ENCODE measurements at regions not wholly inside any gene's neighbourhood (a gene's known extent, or its start where the extent isn't known, plus 50 kb on each side); places are given as distances from the start of the nearest gene placed in this dataset.
"Not testable (repeated sequence)": the region's sequence is repeated elsewhere in the genome, so short reads cannot be mapped to it uniquely, and the experiment has no call there.

- no peak for ATAC-seq
Measured at GRCh38 chr7:156056534-156056933, 244.3 kb upstream of the SHH start.

- ATAC-seq: no peak
Measured at GRCh38 chr7:156055206-156055822, 243.1 kb upstream of the SHH start.

- ATAC-seq: no peak
Measured at GRCh38 chr7:156051884-156052283, 239.6 kb upstream of the SHH start.

GRCh38 chr7:156050636-156051569 is 238.6 kb upstream of the SHH start:
- ATAC-seq: no peak

- no peak for ATAC-seq
Measured at GRCh38 chr7:156049366-156049765, 237.1 kb upstream of the SHH start.

GRCh38 chr7:156046031-156046560 is 233.8 kb upstream of the SHH start:
- no peak for ATAC-seq

GRCh38 chr7:156043416-156044178 is 231.3 kb upstream of the SHH start:
- no peak for ATAC-seq

- no peak for ATAC-seq
Measured at GRCh38 chr7:156041398-156041797, 229.1 kb upstream of the SHH start.

GRCh38 chr7:156039971-156040677 is 227.9 kb upstream of the SHH start:
- ATAC-seq: no peak

GRCh38 chr7:156039194-156039593 is 226.9 kb upstream of the SHH start:
- no peak for ATAC-seq

- no peak for ATAC-seq
Measured at GRCh38 chr7:156038345-156038744, 226.1 kb upstream of the SHH start.

- no peak for ATAC-seq
Measured at GRCh38 chr7:156036153-156036552, 223.9 kb upstream of the SHH start.

GRCh38 chr7:156035387-156035786 is 223.1 kb upstream of the SHH start:
- not testable (repeated sequence) for ATAC-seq

GRCh38 chr7:156034397-156034796 is 222.1 kb upstream of the SHH start:
- no peak for ATAC-seq

GRCh38 chr7:156032973-156033372 is 220.7 kb upstream of the SHH start:
- ATAC-seq: no peak

GRCh38 chr7:156031679-156032478 is 219.6 kb upstream of the SHH start:
- no peak for ATAC-seq

- no peak for ATAC-seq
Measured at GRCh38 chr7:156029460-156030007, 217.3 kb upstream of the SHH start.

GRCh38 chr7:156028521-156028920 is 216.3 kb upstream of the SHH start:
- no peak for ATAC-seq

- no peak for ATAC-seq
Measured at GRCh38 chr7:156027821-156028220, 215.6 kb upstream of the SHH start.

GRCh38 chr7:156026603-156027002 is 214.3 kb upstream of the SHH start:
- ATAC-seq: no peak

GRCh38 chr7:156026076-156026600 is 213.9 kb upstream of the SHH start:
- ATAC-seq: no peak

Measured in esophagus mucosa (tissue), 1 donor.